MCF 10A (cell line): ENCODE measurements at regions not wholly inside any gene's neighbourhood (a gene's known extent, or its start where the extent isn't known, plus 50 kb on each side); places are given as distances from the start of the nearest gene placed in this dataset.

Experiments
- BruUV-seq: library from RNA; stranded (reverse); fragments of 400-500 nt; replicated peaks from 2 replicates; lab custom pipeline; 2021; lab: Mats Ljungman, UMichigan
- CTCF ChIA-PET: fragments of 300-600 bp; sonication (Branson Sonifier 250); formaldehyde crosslinking; extraction: SDS; loops from one replicate; lab custom pipeline; 2021; ENCODE audit warnings: antibody characterized with exemption, inconsistent platforms; lab: Yijun Ruan, JAX
- POLR2A ChIA-PET: fragments of 300-600, 350-650 bp; sonication (Branson Sonifier 250); formaldehyde crosslinking; extraction: SDS; loops from one replicate; lab custom pipeline; 2020; ENCODE audit warnings: antibody characterized with exemption, inconsistent platforms; lab: Yijun Ruan, JAX
- DNase-seq: peaks from one replicate; pipeline ENCODE4 v3.0.0-alpha.2; 2018; ENCODE audit not compliant: unreplicated experiment
- H3K27ac Mint-ChIP-seq: one replicate; pipeline ENCODE4 v1.8.0; 2022; ENCODE audit warnings: mild to moderate bottlenecking, low read depth, mixed read lengths; ENCODE audit not compliant: unreplicated experiment
- H3K27me3 Mint-ChIP-seq: one replicate; pipeline ENCODE4 v1.8.0; 2022; ENCODE audit warnings: mixed read lengths; ENCODE audit not compliant: insufficient read depth, unreplicated experiment
- H3K36me3 Mint-ChIP-seq: one replicate; pipeline ENCODE4 v1.8.0; 2022; ENCODE audit warnings: mild to moderate bottlenecking, moderate library complexity, mixed read lengths; ENCODE audit not compliant: insufficient read depth, unreplicated experiment
- H3K4me1 Mint-ChIP-seq: one replicate; pipeline ENCODE4 v1.8.0; 2022; ENCODE audit warnings: mixed read lengths; ENCODE audit not compliant: insufficient read depth, unreplicated experiment
- H3K4me3 Mint-ChIP-seq: one replicate; pipeline ENCODE4 v1.8.0; 2022; ENCODE audit warnings: mild to moderate bottlenecking, moderate library complexity, mixed read lengths; ENCODE audit not compliant: unreplicated experiment
- H3K9me3 Mint-ChIP-seq: one replicate; pipeline ENCODE4 v1.8.0; 2022; ENCODE audit warnings: mixed read lengths; ENCODE audit not compliant: unreplicated experiment
- intact Hi-C: fragments of 100-400 bp; cut with micrococcal nuclease; formaldehyde crosslinking; loops from 2 replicates; pipeline ENCODE4 v1.14.1; 2022
- TF ChIP-seq, protein P1 (sequence below): fragments of 200-600 bp; IDR thresholded peaks from one replicate; pipeline ENCODE4 v1.8.0; 2022; ENCODE audit warnings: antibody characterized with exemption, mild to moderate bottlenecking; ENCODE audit not compliant: unreplicated experiment

DNA sequence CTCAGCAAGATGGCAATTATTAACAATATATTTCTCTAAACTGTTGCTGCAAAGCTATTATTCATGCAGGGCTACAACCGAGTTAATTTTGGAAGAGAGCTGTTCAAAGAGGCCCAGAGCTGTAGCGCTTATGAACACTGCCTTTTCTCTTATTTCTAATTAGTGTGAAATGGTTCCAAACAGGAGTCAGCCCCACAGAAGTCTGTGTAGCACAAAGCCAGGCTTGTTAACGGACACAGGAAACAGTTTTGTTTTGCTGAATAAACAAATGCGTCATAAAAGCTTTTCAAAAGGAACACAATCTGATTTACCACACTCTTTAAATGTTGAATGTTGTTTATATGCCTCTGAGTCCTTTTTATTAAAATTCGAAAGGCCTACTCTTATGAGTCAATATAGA is 396.5 kb downstream of the ANXA1 start:
- no peaks in the 10 kb centered on the region for H3K4me1 Mint-ChIP-seq
- H3K27me3 Mint-ChIP-seq: peaks cover 62% of the 10 kb centered on the region
- BruUV-seq: no TSS peak
- H3K27ac Mint-ChIP-seq: no peak overlapping the region
- no peak overlapping the region for H3K4me3 Mint-ChIP-seq
- no peaks in the 10 kb centered on the region for H3K9me3 Mint-ChIP-seq
- ChIA-PET CTCF (interaction anchor here (0.7 kb wide), 1 partner anchor 1203 kb away, joined by 4 read pairs; no protein-coding TSS in a partner anchor), POLR2A (no interaction called here)
- H3K36me3 Mint-ChIP-seq: no peaks in the 10 kb centered on the region
- TF ChIP-seq, protein P1, sequence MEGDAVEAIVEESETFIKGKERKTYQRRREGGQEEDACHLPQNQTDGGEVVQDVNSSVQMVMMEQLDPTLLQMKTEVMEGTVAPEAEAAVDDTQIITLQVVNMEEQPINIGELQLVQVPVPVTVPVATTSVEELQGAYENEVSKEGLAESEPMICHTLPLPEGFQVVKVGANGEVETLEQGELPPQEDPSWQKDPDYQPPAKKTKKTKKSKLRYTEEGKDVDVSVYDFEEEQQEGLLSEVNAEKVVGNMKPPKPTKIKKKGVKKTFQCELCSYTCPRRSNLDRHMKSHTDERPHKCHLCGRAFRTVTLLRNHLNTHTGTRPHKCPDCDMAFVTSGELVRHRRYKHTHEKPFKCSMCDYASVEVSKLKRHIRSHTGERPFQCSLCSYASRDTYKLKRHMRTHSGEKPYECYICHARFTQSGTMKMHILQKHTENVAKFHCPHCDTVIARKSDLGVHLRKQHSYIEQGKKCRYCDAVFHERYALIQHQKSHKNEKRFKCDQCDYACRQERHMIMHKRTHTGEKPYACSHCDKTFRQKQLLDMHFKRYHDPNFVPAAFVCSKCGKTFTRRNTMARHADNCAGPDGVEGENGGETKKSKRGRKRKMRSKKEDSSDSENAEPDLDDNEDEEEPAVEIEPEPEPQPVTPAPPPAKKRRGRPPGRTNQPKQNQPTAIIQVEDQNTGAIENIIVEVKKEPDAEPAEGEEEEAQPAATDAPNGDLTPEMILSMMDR: no peak
- intact Hi-C loops: no loop called here
- no peak for DNase-seq

DNA sequence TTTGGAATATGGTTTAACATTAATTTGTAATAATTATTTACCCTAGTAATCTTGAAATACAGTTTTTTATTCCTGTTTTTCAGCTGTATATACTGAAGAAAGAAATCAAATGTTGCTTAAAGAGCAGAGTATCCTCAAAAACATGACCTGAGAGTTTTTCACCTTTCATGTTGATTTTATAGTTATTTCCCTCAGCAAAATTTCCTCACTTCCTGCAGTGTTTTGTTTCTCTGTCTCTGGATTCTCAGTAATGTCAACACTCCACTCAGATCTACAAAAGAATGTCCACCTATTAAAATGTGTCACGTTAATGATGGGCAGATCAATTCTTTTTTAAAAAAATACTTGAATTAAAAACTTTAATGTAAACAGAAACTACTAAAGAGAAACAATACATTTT is 398.3 kb downstream of the ANXA1 start:
- POLR2A ChIA-PET: interaction anchor here (0.6 kb wide), 1 partner anchor 331 kb away, joined by 3 read pairs; no protein-coding TSS in a partner anchor
- peaks cover 55% of the 10 kb centered on the region for H3K27me3 Mint-ChIP-seq
- no peak overlapping the region for H3K4me3 Mint-ChIP-seq
- intact Hi-C loops: no loop called here
- no peaks in the 10 kb centered on the region for H3K4me1 Mint-ChIP-seq
- TF ChIP-seq, protein P1: no peak
- no peaks in the 10 kb centered on the region for H3K9me3 Mint-ChIP-seq
- no peak for DNase-seq
- CTCF ChIA-PET: no interaction called here
- no TSS peak for BruUV-seq
- H3K27ac Mint-ChIP-seq: no peak overlapping the region
- no peaks in the 10 kb centered on the region for H3K36me3 Mint-ChIP-seq

- ChIA-PET POLR2A (no interaction called here), CTCF (no interaction called here)
- intact Hi-C loops: no loop called here
- no peaks in the 10 kb centered on the region for H3K36me3 Mint-ChIP-seq
- no TSS peak for BruUV-seq
- DNase-seq: no peak
- H3K27ac Mint-ChIP-seq: no peak overlapping the region
- H3K27me3 Mint-ChIP-seq: peaks cover 35% of the 10 kb centered on the region
- no peaks in the 10 kb centered on the region for H3K9me3 Mint-ChIP-seq
- no peak overlapping the region for H3K4me3 Mint-ChIP-seq
- no peaks in the 10 kb centered on the region for H3K4me1 Mint-ChIP-seq
- TF ChIP-seq, protein P1: no peak
Measured at GRCh38 chr9:73553295-73553694, 401.6 kb downstream of the ANXA1 start.

DNA sequence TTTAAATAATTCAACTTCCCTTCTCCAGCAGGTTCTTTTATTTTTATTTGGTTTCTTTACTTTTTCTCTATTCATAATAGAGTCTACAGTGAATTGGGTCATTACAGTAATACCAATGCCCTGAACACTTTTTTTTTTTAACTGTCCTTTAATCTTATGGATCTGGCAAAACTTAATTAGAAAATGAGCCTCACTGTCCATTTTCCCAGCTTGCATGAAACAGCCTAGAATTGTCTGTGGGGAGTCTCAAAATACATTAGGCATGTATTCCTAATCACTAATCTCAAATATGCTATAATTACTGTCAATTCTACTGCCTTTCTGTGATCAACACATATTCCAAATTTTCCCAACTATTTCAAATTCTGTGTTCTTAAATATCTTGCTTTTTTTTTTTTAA is 406.8 kb downstream of the ANXA1 start:
- H3K9me3 Mint-ChIP-seq: no peaks in the 10 kb centered on the region
- peaks cover 56% of the 10 kb centered on the region for H3K27me3 Mint-ChIP-seq
- no TSS peak for BruUV-seq
- TF ChIP-seq, protein P1: no peak
- no peak overlapping the region for H3K27ac Mint-ChIP-seq
- H3K4me1 Mint-ChIP-seq: no peaks in the 10 kb centered on the region
- no peak for DNase-seq
- no peaks in the 10 kb centered on the region for H3K36me3 Mint-ChIP-seq
- ChIA-PET CTCF (interaction anchor here (1.0 kb wide), 1 partner anchor 289 kb away, joined by 4 read pairs; no protein-coding TSS in a partner anchor), POLR2A (no interaction called here)
- H3K4me3 Mint-ChIP-seq: no peak overlapping the region
- intact Hi-C loops: no loop called here
